Colonic mucosa (tissue), 4 donors: ENCODE measurements at regions not wholly inside any gene's neighbourhood (a gene's known extent, or its start where the extent isn't known, plus 50 kb on each side); places are given as distances from the start of the nearest gene placed in this dataset.

Experiments
- DNase-seq: peaks from one replicate; pipeline ENCODE4 v3.0.0-alpha.2; 2020
- H3K27ac ChIP-seq: fragments of 200-600 bp; one replicate; pipeline ENCODE4 v1.8.0; 2021
- H3K27me3 ChIP-seq: fragments of 200-600 bp; one replicate; pipeline ENCODE4 v1.8.0; 2021
- H3K36me3 ChIP-seq: fragments of 200-600 bp; one replicate; pipeline ENCODE4 v1.8.0; 2021
- H3K4me1 ChIP-seq: fragments of 200-600 bp; one replicate; pipeline ENCODE4 v1.8.0; 2021; ENCODE audit warnings: mild to moderate bottlenecking
- H3K4me3 ChIP-seq: fragments of 200-600 bp; one replicate; pipeline ENCODE4 v1.8.0; 2021
- H3K9ac ChIP-seq, 2 donors: one replicate each; pipeline ENCODE4 v1.7.0; 2013; ENCODE audit warnings: control low read depth in 2 of 2, low read depth in 2 of 2, low read length in 2 of 2
- H3K9me3 ChIP-seq: fragments of 200-600 bp; one replicate; pipeline ENCODE4 v1.8.0; 2021
- CTCF ChIP-seq: fragments of 200-600 bp; IDR thresholded peaks from one replicate; pipeline ENCODE4 v1.8.0; 2022; ENCODE audit warnings: antibody characterized with exemption, mild to moderate bottlenecking
- intact Hi-C: fragments of 100-400 bp; cut with DNase I; formaldehyde crosslinking; loops from one replicate; pipeline ENCODE4 v1.14.1; 2022
- donor health status: healthy.
- donor health status: DM: no; HTN: no; CAD: no.
- donor health status: DM: no; HTN: no; CAD: no.

GRCh38 chr5:109584986-109585599, 104.6 kb upstream of the MAN2A1 start:
- Histone ChIP-seq H3K27ac (no peak overlapping the region), H3K36me3 (no peaks in the 10 kb centered on the region), H3K4me3 (no peak overlapping the region), H3K9me3 (no peaks in the 10 kb centered on the region), H3K4me1 (no peaks in the 10 kb centered on the region), H3K9ac (no peak overlapping the region), H3K27me3 (no peaks in the 10 kb centered on the region)
- no peak for DNase-seq
- intact Hi-C loops = no loop called here
- no peak for TF ChIP-seq CTCF

- TF ChIP-seq CTCF = no peak
- Histone ChIP-seq H3K36me3 (no peaks in the 10 kb centered on the region), H3K27ac (no peak overlapping the region), H3K4me3 (no peak overlapping the region), H3K9ac (no peak overlapping the region), H3K9me3 (no peaks in the 10 kb centered on the region), H3K4me1 (no peaks in the 10 kb centered on the region), H3K27me3 (no peaks in the 10 kb centered on the region)
- no peak for DNase-seq
- intact Hi-C loops = no loop called here
These were observed 109.5 kb upstream of the MAN2A1 start for GRCh38 chr5:109580225-109580624.

- TF ChIP-seq CTCF = no peak
- H3K27me3 ChIP-seq = no peaks in the 10 kb centered on the region
- H3K9ac ChIP-seq = no peak overlapping the region
- intact Hi-C loops = no loop called here
- no peaks in the 10 kb centered on the region for H3K9me3 ChIP-seq
- no peaks in the 10 kb centered on the region for H3K36me3 ChIP-seq
- H3K4me3 ChIP-seq = no peak overlapping the region
- H3K27ac ChIP-seq = no peak overlapping the region
- H3K4me1 ChIP-seq = no peaks in the 10 kb centered on the region
- DNase-seq = no peak
These were observed 114.2 kb upstream of the MAN2A1 start for GRCh38 chr5:109575506-109575905.

GRCh38 chr5:109574985-109575384, 114.7 kb upstream of the MAN2A1 start:
- no peak for DNase-seq
- Histone ChIP-seq H3K4me1 (no peaks in the 10 kb centered on the region), H3K9me3 (no peaks in the 10 kb centered on the region), H3K4me3 (no peak overlapping the region), H3K9ac (no peak overlapping the region), H3K27me3 (no peaks in the 10 kb centered on the region), H3K27ac (no peak overlapping the region), H3K36me3 (no peaks in the 10 kb centered on the region)
- TF ChIP-seq CTCF = no peak
- intact Hi-C loops = no loop called here

- Histone ChIP-seq H3K36me3 (no peaks in the 10 kb centered on the region), H3K9ac (no peak overlapping the region), H3K9me3 (no peaks in the 10 kb centered on the region), H3K4me3 (no peak overlapping the region), H3K27ac (no peak overlapping the region), H3K4me1 (no peaks in the 10 kb centered on the region), H3K27me3 (no peaks in the 10 kb centered on the region)
- DNase-seq = no peak
- intact Hi-C loops = no loop called here
- no peak for TF ChIP-seq CTCF
These were observed 116.0 kb upstream of the MAN2A1 start for GRCh38 chr5:109573766-109574165.

GRCh38 chr5:109573256-109573655, 116.5 kb upstream of the MAN2A1 start:
- H3K4me3 ChIP-seq = no peak overlapping the region
- DNase-seq = no peak
- no peaks in the 10 kb centered on the region for H3K4me1 ChIP-seq
- H3K36me3 ChIP-seq = no peaks in the 10 kb centered on the region
- no peak overlapping the region for H3K9ac ChIP-seq
- no peaks in the 10 kb centered on the region for H3K9me3 ChIP-seq
- no peaks in the 10 kb centered on the region for H3K27me3 ChIP-seq
- TF ChIP-seq CTCF = no peak
- no peak overlapping the region for H3K27ac ChIP-seq
- intact Hi-C loops = no loop called here
